OCI-LY1 (cell line): ENCODE measurements at regions not wholly inside any gene's neighbourhood (a gene's known extent, or its start where the extent isn't known, plus 50 kb on each side); places are given as distances from the start of the nearest gene placed in this dataset.

Experiments
- H2AFZ ChIP-seq: fragments of 200-600 bp; sonication (generic), shearing (Covaris generic); 2 replicates; pipeline ENCODE4 v1.6.0; 2014; ENCODE audit warnings: antibody characterized with exemption, mild to moderate bottlenecking, low read length
- H3F3A ChIP-seq: fragments of 200-600 bp; sonication (generic), shearing (Covaris generic); 2 replicates; pipeline ENCODE4 v1.6.0; 2014; ENCODE audit warnings: mild to moderate bottlenecking, antibody characterized with exemption, low read length, moderate library complexity; ENCODE audit not compliant: insufficient read depth
- H3K27ac ChIP-seq: fragments of 200-600 bp; sonication (generic); 2 replicates; pipeline ENCODE4 v1.5.1; 2014; ENCODE audit warnings: low read length, mixed run types, mild to moderate bottlenecking, low read depth; ENCODE audit not compliant: poor library complexity, severe bottlenecking
- H3K27me3 ChIP-seq: fragments of 200-600 bp; sonication (generic); 2 replicates; pipeline ENCODE4 v1.6.0; 2014; ENCODE audit warnings: antibody characterized with exemption, mild to moderate bottlenecking, low read length, moderate library complexity; ENCODE audit not compliant: insufficient read depth
- H3K36me3 ChIP-seq: fragments of 200-600 bp; sonication (generic); 2 replicates; pipeline ENCODE4 v1.6.1; 2014; ENCODE audit warnings: mild to moderate bottlenecking, antibody characterized with exemption, low read length, moderate library complexity, mixed read lengths; ENCODE audit not compliant: insufficient read depth
- H3K4me1 ChIP-seq: fragments of 200-600 bp; sonication (generic); 2 replicates; pipeline ENCODE4 v1.5.1; 2014; ENCODE audit warnings: mild to moderate bottlenecking, low read length, moderate library complexity; ENCODE audit not compliant: insufficient read depth, severe bottlenecking
- H3K4me2 ChIP-seq: fragments of 200-600 bp; sonication (generic), shearing (Covaris generic); 2 replicates; pipeline ENCODE4 v1.6.1; 2014; ENCODE audit warnings: low read length
- H3K4me3 ChIP-seq: fragments of 200-600 bp; sonication (generic); 2 replicates; pipeline ENCODE4 v1.5.1; 2014; ENCODE audit warnings: low read length, low read depth, mild to moderate bottlenecking, mixed read lengths; ENCODE audit not compliant: poor library complexity, severe bottlenecking
- H3K79me2 ChIP-seq: fragments of 200-600 bp; shearing (Covaris generic); 2 replicates; pipeline ENCODE4 v1.6.1; 2016; ENCODE audit warnings: mixed run types, low read length, mixed read lengths; ENCODE audit not compliant: insufficient read depth
- H3K9ac ChIP-seq: fragments of 200-600 bp; sonication (generic), shearing (Covaris generic); 2 replicates; pipeline ENCODE4 v1.6.1; 2014; ENCODE audit warnings: mild to moderate bottlenecking, low read length, mixed read lengths
- H3K9me2 ChIP-seq: fragments of 200-600 bp; sonication (generic), shearing (Covaris generic); 2 replicates; pipeline ENCODE4 v1.6.1; 2014; ENCODE audit warnings: low read depth, mild to moderate bottlenecking, low read length, mixed read lengths
- H3K9me3 ChIP-seq: fragments of 200-600 bp; shearing (Covaris generic); 2 replicates; pipeline ENCODE4 v1.6.1; 2014; ENCODE audit warnings: low read length, mixed read lengths
- H4K20me1 ChIP-seq: fragments of 200-600 bp; sonication (generic), shearing (Covaris generic); 2 replicates; pipeline ENCODE4 v1.6.0; 2016; ENCODE audit warnings: mild to moderate bottlenecking, low read length; ENCODE audit not compliant: insufficient read depth
- EZH2 ChIP-seq: fragments of 200-600 bp; sonication (generic), shearing (Covaris generic); IDR thresholded peaks from 2 replicates; pipeline ENCODE4 v1.8.0; 2017; ENCODE audit warnings: borderline replicate concordance, mixed run types, mild to moderate bottlenecking, antibody characterized with exemption, low read length, moderate library complexity, mixed read lengths
- TF ChIP-seq, protein P1 (sequence below): fragments of 200-600 bp; sonication (generic), shearing (Covaris generic); IDR thresholded peaks from 2 replicates; pipeline ENCODE4 v1.5.1; 2017; ENCODE audit warnings: mild to moderate bottlenecking, antibody characterized with exemption, low read length, moderate library complexity, mixed read lengths

GRCh38 chr13:26962671-26963070, 202.1 kb upstream of the GPR12 start:
- Histone ChIP-seq H3F3A (no peaks in the 10 kb centered on the region), H2AFZ (no peak overlapping the region), H4K20me1 (no peaks in the 10 kb centered on the region), H3K36me3 (no peaks in the 10 kb centered on the region), H3K4me2 (no peak overlapping the region), H3K27ac (no peak overlapping the region), H3K9me2 (no peaks in the 10 kb centered on the region), H3K27me3 (0 out of 2 replicates have a peak, but pooled peaks cover 4% of the 10 kb centered on the region), H3K9me3 (no peaks in the 10 kb centered on the region), H3K4me3 (no peak overlapping the region), H3K4me1 (no peaks in the 10 kb centered on the region), H3K79me2 (no peaks in the 10 kb centered on the region), H3K9ac (no peak overlapping the region)
- no peak for TF ChIP-seq EZH2
- TF ChIP-seq, protein P1, sequence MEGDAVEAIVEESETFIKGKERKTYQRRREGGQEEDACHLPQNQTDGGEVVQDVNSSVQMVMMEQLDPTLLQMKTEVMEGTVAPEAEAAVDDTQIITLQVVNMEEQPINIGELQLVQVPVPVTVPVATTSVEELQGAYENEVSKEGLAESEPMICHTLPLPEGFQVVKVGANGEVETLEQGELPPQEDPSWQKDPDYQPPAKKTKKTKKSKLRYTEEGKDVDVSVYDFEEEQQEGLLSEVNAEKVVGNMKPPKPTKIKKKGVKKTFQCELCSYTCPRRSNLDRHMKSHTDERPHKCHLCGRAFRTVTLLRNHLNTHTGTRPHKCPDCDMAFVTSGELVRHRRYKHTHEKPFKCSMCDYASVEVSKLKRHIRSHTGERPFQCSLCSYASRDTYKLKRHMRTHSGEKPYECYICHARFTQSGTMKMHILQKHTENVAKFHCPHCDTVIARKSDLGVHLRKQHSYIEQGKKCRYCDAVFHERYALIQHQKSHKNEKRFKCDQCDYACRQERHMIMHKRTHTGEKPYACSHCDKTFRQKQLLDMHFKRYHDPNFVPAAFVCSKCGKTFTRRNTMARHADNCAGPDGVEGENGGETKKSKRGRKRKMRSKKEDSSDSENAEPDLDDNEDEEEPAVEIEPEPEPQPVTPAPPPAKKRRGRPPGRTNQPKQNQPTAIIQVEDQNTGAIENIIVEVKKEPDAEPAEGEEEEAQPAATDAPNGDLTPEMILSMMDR, result no peak

DNA sequence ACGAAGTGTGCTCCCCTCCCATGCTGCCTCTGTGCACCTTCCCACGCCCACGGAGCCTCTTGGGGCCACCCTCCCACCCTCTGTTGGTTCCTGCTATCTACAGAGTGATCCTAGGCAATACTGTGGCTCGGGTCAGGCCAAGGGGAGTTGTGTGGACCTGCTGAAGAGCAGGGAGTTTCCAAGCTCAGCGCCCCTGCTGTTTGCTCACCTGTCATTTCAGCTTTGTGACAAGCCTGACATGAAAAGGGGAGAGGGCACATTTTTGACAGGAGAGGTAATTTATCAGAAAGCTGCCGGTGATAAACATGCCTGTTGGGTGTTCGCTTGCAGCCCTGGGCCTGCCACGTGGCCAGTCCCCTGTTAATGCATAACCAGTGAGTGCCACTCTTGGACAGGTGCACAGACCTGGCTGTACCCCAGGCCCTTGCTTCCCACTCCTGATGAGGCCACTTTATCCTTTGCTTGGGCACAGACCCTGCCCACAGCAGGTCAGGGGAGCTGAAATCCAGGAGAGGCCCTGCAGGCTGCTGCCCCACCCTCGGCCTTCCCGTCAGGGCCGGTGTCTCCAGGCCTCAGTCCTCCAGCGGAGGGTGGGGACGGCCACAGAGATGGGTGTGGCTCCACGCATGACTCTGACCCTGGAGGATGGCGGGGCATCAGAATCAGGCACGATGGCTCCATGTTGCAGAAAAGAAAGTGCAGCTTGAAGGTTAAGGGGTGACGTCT, 201.5 kb upstream of the GPR12 start:
- H3K36me3 ChIP-seq, result no peaks in the 10 kb centered on the region
- H3F3A ChIP-seq, result no peaks in the 10 kb centered on the region
- H3K4me2 ChIP-seq, result no peak overlapping the region
- no peaks in the 10 kb centered on the region for H3K4me1 ChIP-seq
- H3K27me3 ChIP-seq, result 0 out of 2 replicates have a peak, but pooled peaks cover 4% of the 10 kb centered on the region
- no peaks in the 10 kb centered on the region for H4K20me1 ChIP-seq
- H3K27ac ChIP-seq, result no peak overlapping the region
- TF ChIP-seq, protein P1, result no peak
- TF ChIP-seq EZH2, result no peak
- H3K79me2 ChIP-seq, result no peaks in the 10 kb centered on the region
- no peak overlapping the region for H3K4me3 ChIP-seq
- H3K9me2 ChIP-seq, result no peaks in the 10 kb centered on the region
- no peaks in the 10 kb centered on the region for H3K9me3 ChIP-seq
- no peak overlapping the region for H3K9ac ChIP-seq
- no peak overlapping the region for H2AFZ ChIP-seq

DNA sequence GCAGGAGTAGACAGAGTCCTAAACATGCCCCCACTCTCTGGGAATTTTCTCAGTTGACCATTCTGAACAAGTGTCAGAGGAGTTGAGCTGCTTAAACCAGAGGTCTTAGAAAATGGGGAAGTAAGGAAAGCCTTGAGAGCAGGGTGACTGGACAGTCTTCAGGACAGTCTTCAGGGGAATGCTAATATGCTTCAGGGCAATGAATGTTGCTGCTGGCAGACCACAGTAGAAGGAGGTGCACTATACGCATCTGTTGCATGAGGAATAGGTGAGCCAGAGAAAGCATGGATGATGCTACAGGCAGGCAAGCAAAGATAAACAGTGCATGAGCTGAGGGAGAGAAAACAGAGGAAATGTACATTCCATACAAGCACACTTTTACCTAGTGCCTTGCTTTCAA, 196.6 kb upstream of the GPR12 start:
- H3K36me3 ChIP-seq, result no peaks in the 10 kb centered on the region
- H3K4me1 ChIP-seq, result no peaks in the 10 kb centered on the region
- no peaks in the 10 kb centered on the region for H4K20me1 ChIP-seq
- TF ChIP-seq EZH2, result no peak
- TF ChIP-seq, protein P1, result no peak
- no peaks in the 10 kb centered on the region for H3K9me2 ChIP-seq
- no peak overlapping the region for H3K27ac ChIP-seq
- no peak overlapping the region for H3K4me3 ChIP-seq
- H3K4me2 ChIP-seq, result no peak overlapping the region
- no peaks in the 10 kb centered on the region for H3K9me3 ChIP-seq
- 0 out of 2 replicates have a peak, but pooled peaks cover under 1% of the 10 kb centered on the region for H3K27me3 ChIP-seq
- H3K9ac ChIP-seq, result no peak overlapping the region
- no peaks in the 10 kb centered on the region for H3K79me2 ChIP-seq
- no peaks in the 10 kb centered on the region for H3F3A ChIP-seq
- no peak overlapping the region for H2AFZ ChIP-seq
